Psoas muscle (tissue), 7 donors: ENCODE measurements at regions not wholly inside any gene's neighbourhood (a gene's known extent, or its start where the extent isn't known, plus 50 kb on each side); places are given as distances from the start of the nearest gene placed in this dataset.

Experiments
- ATAC-seq, 4 donors: fragments of 200-7000 bp; cut with Tn5 transposase; one replicate each; pipeline ENCODE4 v1.9.1; 2020; ENCODE audit warnings: moderate library complexity in 3 of 4, mild to moderate bottlenecking in 2 of 4
- DNase-seq, 2 donors: peaks; one replicate each; pipeline ENCODE4 v3.0.0-alpha.2; 2020
- H3K27ac ChIP-seq: fragments of 200-600 bp; one replicate; pipeline ENCODE4 v1.8.0; 2022
- H3K27me3 ChIP-seq, 3 donors: fragments of 200-600 bp in 1 of 3; one replicate each; pipeline versions ENCODE4 v1.6.1 to v1.8.0; 2013 to 2022; ENCODE audit warnings: low read length in 2 of 3, mild to moderate bottlenecking in 2 of 3, moderate library complexity in 1 of 3; ENCODE audit not compliant: insufficient read depth in 3 of 3
- H3K36me3 ChIP-seq, 2 donors: fragments of 200-600 bp in 1 of 2; one replicate each; pipeline versions ENCODE4 v1.6.1 to v1.8.0; 2013 to 2022; ENCODE audit warnings: low read depth in 1 of 2, mild to moderate bottlenecking in 1 of 2, moderate library complexity in 1 of 2; ENCODE audit not compliant: insufficient read depth in 1 of 2
- H3K4me1 ChIP-seq: fragments of 200-600 bp; one replicate; pipeline ENCODE4 v1.8.0; 2022
- H3K4me3 ChIP-seq: fragments of 200-600 bp; one replicate; pipeline ENCODE4 v1.8.0; 2022; ENCODE audit warnings: mild to moderate bottlenecking
- H3K9me3 ChIP-seq: fragments of 200-600 bp; one replicate; pipeline ENCODE4 v1.8.0; 2022
- WGBS, 3 donors: extraction: QIAGEN DNeasy Blood & Tissue Kit; methylation state at CpG; one replicate each; pipeline versions ENCODE4 v1.1.6 to v1.1.7; 2013; 5-methylcytosine and 5-hydroxymethylcytosine counted together
- intact Hi-C, 2 donors: fragments of 100-400 bp; cut with DNase I; formaldehyde crosslinking; loops; one replicate each; pipeline versions ENCODE4 v1.11.0 to v1.14.2; 2022
- TF ChIP-seq, protein P1 (sequence below): fragments of 200-600 bp; IDR thresholded peaks from one replicate; pipeline ENCODE4 v1.8.0; 2022; ENCODE audit warnings: antibody characterized with exemption
- donor health status: healthy with polysubstance abuse.
- donor health status: DM: no; HTN: no; CAD: no; lungs with moderate emphysema.
- donor health status: Bipolar disorder and iron deficiency.
- donor health status: healthy.
- donor health status: DM: yes; HTN: yes; CAD: no.
- donor health status: DM: no; HTN: no; CAD: no.
- donor health status: DM: yes; HTN: yes; CAD: no.

DNA sequence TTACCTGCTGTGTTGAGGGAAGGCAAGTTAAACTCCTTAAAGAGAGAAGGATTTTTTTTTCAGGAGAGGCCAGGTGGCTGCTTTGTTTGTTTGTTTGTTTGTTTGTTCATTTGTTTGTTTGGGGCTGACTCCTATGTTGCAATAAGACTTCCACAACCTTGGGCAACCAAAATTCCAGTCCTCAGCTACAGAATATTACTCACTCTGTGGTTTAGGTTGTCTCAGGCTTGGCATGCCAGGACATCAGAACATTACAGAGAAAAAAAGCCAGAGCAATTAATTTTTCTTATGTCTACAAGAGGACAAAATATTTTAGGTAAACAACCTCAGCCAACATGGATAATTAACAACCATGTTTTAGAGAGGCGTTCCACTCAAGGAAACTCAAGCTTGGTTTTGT lies 156.7 kb upstream of the ATP11B start:
- intact Hi-C loops, result no loop called here
- no peak overlapping the region for H3K4me3 ChIP-seq
- ATAC-seq (no peak), DNase-seq (no peak)
- H3K9me3 ChIP-seq, result no peaks in the 10 kb centered on the region
- no peak overlapping the region for H3K27ac ChIP-seq
- H3K27me3 ChIP-seq, result no peaks in the 10 kb centered on the region
- no peaks in the 10 kb centered on the region for H3K36me3 ChIP-seq
- TF ChIP-seq, protein P1, sequence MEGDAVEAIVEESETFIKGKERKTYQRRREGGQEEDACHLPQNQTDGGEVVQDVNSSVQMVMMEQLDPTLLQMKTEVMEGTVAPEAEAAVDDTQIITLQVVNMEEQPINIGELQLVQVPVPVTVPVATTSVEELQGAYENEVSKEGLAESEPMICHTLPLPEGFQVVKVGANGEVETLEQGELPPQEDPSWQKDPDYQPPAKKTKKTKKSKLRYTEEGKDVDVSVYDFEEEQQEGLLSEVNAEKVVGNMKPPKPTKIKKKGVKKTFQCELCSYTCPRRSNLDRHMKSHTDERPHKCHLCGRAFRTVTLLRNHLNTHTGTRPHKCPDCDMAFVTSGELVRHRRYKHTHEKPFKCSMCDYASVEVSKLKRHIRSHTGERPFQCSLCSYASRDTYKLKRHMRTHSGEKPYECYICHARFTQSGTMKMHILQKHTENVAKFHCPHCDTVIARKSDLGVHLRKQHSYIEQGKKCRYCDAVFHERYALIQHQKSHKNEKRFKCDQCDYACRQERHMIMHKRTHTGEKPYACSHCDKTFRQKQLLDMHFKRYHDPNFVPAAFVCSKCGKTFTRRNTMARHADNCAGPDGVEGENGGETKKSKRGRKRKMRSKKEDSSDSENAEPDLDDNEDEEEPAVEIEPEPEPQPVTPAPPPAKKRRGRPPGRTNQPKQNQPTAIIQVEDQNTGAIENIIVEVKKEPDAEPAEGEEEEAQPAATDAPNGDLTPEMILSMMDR, result no peak
- H3K4me1 ChIP-seq, result no peaks in the 10 kb centered on the region
- 83 to 89% (median 88%) methylated on average over 1 of the region's 1 CpG for WGBS, 3 donors

DNA sequence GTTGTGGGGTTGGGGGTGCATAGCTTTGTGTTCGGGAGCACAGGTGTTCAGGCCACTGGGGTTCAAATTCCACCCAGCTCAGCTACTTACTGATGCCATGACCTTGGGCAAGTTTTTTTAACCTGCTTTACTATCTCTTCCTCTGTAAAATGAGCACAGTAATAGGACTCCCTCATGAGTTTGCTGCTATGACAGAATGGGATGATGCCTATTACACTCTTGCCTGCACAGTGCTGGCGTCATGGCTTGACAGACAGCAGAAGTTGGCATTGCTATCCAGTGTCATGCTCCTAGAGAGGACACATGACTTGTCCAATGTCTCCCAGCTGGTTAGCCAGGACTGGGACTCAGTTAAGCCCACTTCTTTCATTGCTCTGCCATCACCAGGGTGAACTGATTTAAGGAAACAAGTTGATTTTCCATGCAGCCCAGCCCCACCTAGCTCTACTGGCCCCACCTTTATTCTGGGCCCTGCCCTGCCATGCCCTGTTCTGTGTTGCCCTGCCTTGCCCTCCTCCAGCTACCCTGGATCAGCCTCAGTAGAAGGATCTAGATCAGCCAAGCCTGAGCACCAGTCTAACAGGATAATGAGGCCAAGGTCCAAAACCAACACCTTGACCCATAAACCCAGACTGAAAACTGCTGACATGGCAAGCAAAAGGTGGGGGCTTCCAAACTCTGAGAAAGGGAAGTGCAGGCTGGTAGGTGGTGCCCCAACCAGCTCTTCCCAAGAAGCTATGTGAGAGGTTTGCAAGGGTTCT lies 155.8 kb upstream of the ATP11B start:
- H3K4me1 ChIP-seq, result no peaks in the 10 kb centered on the region
- no peaks in the 10 kb centered on the region for H3K27me3 ChIP-seq
- DNase-seq (no peak), ATAC-seq (no peak)
- 30 to 44% (median 42%) methylated on average over 2 of the region's 2 CpGs for WGBS, 3 donors
- intact Hi-C loops, result no loop called here
- no peak overlapping the region for H3K27ac ChIP-seq
- no peaks in the 10 kb centered on the region for H3K9me3 ChIP-seq
- H3K4me3 ChIP-seq, result no peak overlapping the region
- no peaks in the 10 kb centered on the region for H3K36me3 ChIP-seq
- TF ChIP-seq, protein P1, result no peak

GRCh38 chr3:182644013-182644412 lies 149.3 kb upstream of the ATP11B start:
- 69 to 77% (median 76%) methylated on average over 3 of the region's 3 CpGs for WGBS, 3 donors

GRCh38 chr3:182644790-182645433 lies 148.4 kb upstream of the ATP11B start:
- Histone ChIP-seq H3K4me3 (no peak overlapping the region), H3K27me3 (no peaks in the 10 kb centered on the region), H3K27ac (no peak overlapping the region), H3K36me3 (no peaks in the 10 kb centered on the region), H3K4me1 (no peaks in the 10 kb centered on the region), H3K9me3 (no peaks in the 10 kb centered on the region)
- ATAC-seq, result no peak
- TF ChIP-seq, protein P1, result no peak
- 87 to 91% (median 88%) methylated on average over 5 of the region's 5 CpGs for WGBS, 3 donors
- intact Hi-C loops, result no loop called here
- DNase-seq, result no peak

More at GRCh38 chr3:182644013-182644412, 149.3 kb upstream of the ATP11B start:
- no peaks in the 10 kb centered on the region for H3K4me1 ChIP-seq
- no peaks in the 10 kb centered on the region for H3K9me3 ChIP-seq
- DNase-seq, result no peak
- no peaks in the 10 kb centered on the region for H3K36me3 ChIP-seq
- H3K27me3 ChIP-seq, result no peaks in the 10 kb centered on the region
- H3K27ac ChIP-seq, result no peak overlapping the region
- TF ChIP-seq, protein P1, result no peak
- ATAC-seq, result no peak
- H3K4me3 ChIP-seq, result no peak overlapping the region
- intact Hi-C loops, result no loop called here
